CD4-positive, CD25-positive, alpha-beta regulatory T cell (primary cell): ENCODE measurements at regions not wholly inside any gene's neighbourhood (a gene's known extent, or its start where the extent isn't known, plus 50 kb on each side); places are given as distances from the start of the nearest gene placed in this dataset.
A peak's percentile ranks its signal among the peaks of the same experiment; 100 is the strongest.

Source experiments
- ATAC-seq, 2 donors: fragments of 150-1000 bp; cut with Tn5 transposase; one replicate each; pipeline ENCODE4 v1.10.0; 2021; ENCODE audit warnings: low read depth in 2 of 2, moderate number of reproducible peaks in 2 of 2, moderate library complexity in 1 of 2
- DNase-seq, 3 donors: peaks; one replicate each; pipeline versions ENCODE4 v3.0.0 to v3.0.0-alpha.2; 2012 to 2022; ENCODE audit warnings: mixed read lengths in 1 of 3
- H3K27ac ChIP-seq: one replicate; pipeline ENCODE4 v1.7.0; 2013; ENCODE audit warnings: mild to moderate bottlenecking, low read length; ENCODE audit not compliant: insufficient read depth, poor library complexity, severe bottlenecking
- H3K27me3 ChIP-seq: one replicate; pipeline ENCODE4 v1.7.0; 2013; ENCODE audit warnings: low read length; ENCODE audit not compliant: control insufficient read depth, insufficient read depth
- H3K36me3 ChIP-seq: one replicate; pipeline ENCODE4 v1.7.0; 2013; ENCODE audit warnings: mild to moderate bottlenecking, low read length, moderate library complexity; ENCODE audit not compliant: control insufficient read depth, insufficient read depth
- H3K4me1 ChIP-seq: 2 replicates; pipeline ENCODE4 v1.7.0; 2013; ENCODE audit warnings: mild to moderate bottlenecking, low read length; ENCODE audit not compliant: insufficient read depth, control insufficient read depth, poor library complexity, severe bottlenecking
- H3K4me3 ChIP-seq: one replicate; pipeline ENCODE4 v1.7.0; 2013; ENCODE audit warnings: low read depth, mild to moderate bottlenecking, low read length, moderate library complexity
- H3K9me3 ChIP-seq, 2 experiments: 1 replicate in 1 of 2; 2 replicates in 1 of 2; pipeline ENCODE4 v1.7.0; 2013; ENCODE audit warnings: low read length in 2 of 2, mild to moderate bottlenecking in 1 of 2, moderate library complexity in 1 of 2; ENCODE audit not compliant: control insufficient read depth in 2 of 2
- H3K27ac Mint-ChIP-seq, 3 donors: one replicate each; pipeline ENCODE4 v1.8.0; 2020 to 2022; ENCODE audit warnings: mild to moderate bottlenecking in 3 of 3, mixed read lengths in 3 of 3, moderate library complexity in 2 of 3
- H3K27me3 Mint-ChIP-seq: one replicate; pipeline ENCODE4 v1.8.0; 2022; ENCODE audit warnings: mild to moderate bottlenecking, mixed read lengths
- H3K36me3 Mint-ChIP-seq: one replicate; pipeline ENCODE4 v1.8.0; 2020; ENCODE audit warnings: mixed read lengths
- H3K4me1 Mint-ChIP-seq, 4 donors: one replicate each; pipeline ENCODE4 v1.8.0; 2020 to 2022; ENCODE audit warnings: mixed read lengths in 4 of 4, mild to moderate bottlenecking in 1 of 4
- H3K4me3 Mint-ChIP-seq, 4 donors: one replicate each; pipeline ENCODE4 v1.8.0; 2020 to 2022; ENCODE audit warnings: mild to moderate bottlenecking in 4 of 4, mixed read lengths in 4 of 4, moderate library complexity in 3 of 4
- H3K9me3 Mint-ChIP-seq, 7 donors: one replicate each; pipeline ENCODE4 v1.8.0; 2020 to 2022; ENCODE audit warnings: mixed read lengths in 7 of 7, mild to moderate bottlenecking in 3 of 7, moderate library complexity in 2 of 7

DNA sequence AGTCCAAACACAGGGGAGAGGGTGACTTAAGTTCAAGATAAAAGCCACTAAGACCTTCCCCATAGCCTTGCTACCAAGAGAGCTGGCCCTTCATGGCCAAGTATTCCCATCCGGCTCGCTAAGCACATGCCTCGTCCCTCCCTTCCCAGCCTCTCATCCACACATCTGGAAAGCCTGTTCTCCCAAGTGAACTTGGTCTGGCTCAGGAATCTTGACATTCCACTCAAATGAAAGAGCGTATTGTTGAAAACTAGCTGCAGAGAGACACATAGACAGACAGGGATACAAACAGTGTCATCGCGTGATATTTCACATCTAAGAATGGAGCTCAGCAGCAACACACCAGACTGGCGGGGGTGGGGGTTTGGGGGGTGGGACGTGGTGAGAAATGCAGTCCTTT is 182.8 kb upstream of the FOXQ1 start:
- no peaks in the 10 kb centered on the region for H3K4me1 ChIP-seq
- Mint-ChIP-seq H3K4me3 (no peak overlapping the region), H3K4me1 (peaks cover 0 to 4% (median under 1%) of the 10 kb centered on the region in 4 donors), H3K27ac (no peak overlapping the region), H3K9me3 (peaks cover 0 to 2% (median 0%) of the 10 kb centered on the region in 7 donors), H3K36me3 (no peaks in the 10 kb centered on the region), H3K27me3 (peaks cover 7% of the 10 kb centered on the region)
- H3K36me3 ChIP-seq = no peaks in the 10 kb centered on the region
- ATAC-seq (no peak), DNase-seq (no peak)
- no peak overlapping the region for H3K4me3 ChIP-seq
- H3K27ac ChIP-seq = no peak overlapping the region
- no peaks in the 10 kb centered on the region for H3K27me3 ChIP-seq
- no peaks in the 10 kb centered on the region for H3K9me3 ChIP-seq

DNA sequence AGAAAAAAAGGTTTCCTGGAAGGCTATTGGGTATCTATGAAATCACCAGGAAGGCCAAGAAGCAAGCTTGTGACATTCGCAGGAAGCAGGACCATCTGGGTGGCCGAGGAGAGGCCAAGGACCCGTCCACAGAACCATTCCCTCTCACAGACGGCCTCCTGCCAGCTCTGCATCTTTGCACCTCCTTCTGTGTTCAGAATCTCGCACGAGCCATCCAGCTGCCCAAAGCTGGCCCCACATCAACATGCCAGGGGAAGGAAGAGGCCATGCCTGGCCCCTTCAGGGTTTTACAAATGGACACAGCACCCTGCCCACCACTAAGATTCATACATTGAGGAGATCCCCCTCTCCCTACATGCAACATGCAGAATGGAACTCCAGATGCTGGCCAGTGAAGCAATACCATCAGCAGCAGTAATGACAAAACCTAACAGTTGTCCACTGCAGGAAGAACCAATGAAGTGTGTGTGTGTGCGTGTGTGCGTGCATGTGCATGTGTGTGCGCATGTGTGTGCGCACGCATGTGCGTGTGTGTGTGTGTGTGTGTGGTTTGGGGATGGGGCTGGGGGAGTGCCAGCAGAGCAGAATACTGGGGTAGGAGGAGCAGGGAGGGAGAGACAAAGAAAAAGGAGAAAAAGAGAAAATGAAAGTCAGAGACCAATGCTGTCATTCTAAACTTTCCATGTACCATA is 184.2 kb upstream of the FOXQ1 start:
- H3K36me3 Mint-ChIP-seq = no peaks in the 10 kb centered on the region
- H3K9me3 Mint-ChIP-seq = peaks cover 0 to 2% (median 0%) of the 10 kb centered on the region in 7 donors
- Histone ChIP-seq H3K4me1 (no peaks in the 10 kb centered on the region), H3K27me3 (no peaks in the 10 kb centered on the region), H3K9me3 (no peaks in the 10 kb centered on the region), H3K4me3 (no peak overlapping the region), H3K36me3 (no peaks in the 10 kb centered on the region), H3K27ac (no peak overlapping the region)
- peaks cover 3% of the 10 kb centered on the region for H3K27me3 Mint-ChIP-seq
- H3K4me3 Mint-ChIP-seq = no peak overlapping the region
- DNase-seq = no peak
- ATAC-seq = no peak
- H3K27ac Mint-ChIP-seq = no peak overlapping the region
- peaks cover 0 to 4% (median under 1%) of the 10 kb centered on the region in 4 donors for H3K4me1 Mint-ChIP-seq

DNA sequence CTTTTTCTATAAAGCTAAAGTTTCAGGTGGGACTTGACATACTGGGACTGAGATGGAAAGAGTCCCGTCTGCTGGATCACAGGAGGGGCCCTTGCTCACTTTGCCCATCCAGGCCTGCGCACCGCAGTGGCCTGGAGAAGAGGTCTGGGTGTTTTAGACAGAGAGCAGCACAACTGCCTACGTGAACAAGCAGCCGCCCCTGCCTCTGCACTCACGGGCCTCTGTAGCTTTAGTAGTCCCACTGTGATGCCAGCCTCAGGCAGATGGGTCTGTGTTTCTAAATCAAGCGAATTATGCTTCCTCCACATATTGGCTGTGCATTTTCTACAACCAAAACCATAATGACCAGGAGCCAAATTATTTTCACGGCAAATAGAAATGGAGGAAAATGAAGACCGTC is 184.8 kb upstream of the FOXQ1 start:
- H3K4me1 Mint-ChIP-seq = peaks cover 0 to 4% (median under 1%) of the 10 kb centered on the region in 4 donors
- H3K9me3 Mint-ChIP-seq = peaks cover 0 to 2% (median 0%) of the 10 kb centered on the region in 7 donors
- no peaks in the 10 kb centered on the region for H3K27me3 Mint-ChIP-seq
- Histone ChIP-seq H3K9me3 (no peaks in the 10 kb centered on the region), H3K36me3 (no peaks in the 10 kb centered on the region), H3K4me1 (no peaks in the 10 kb centered on the region), H3K4me3 (no peak overlapping the region), H3K27ac (no peak overlapping the region), H3K27me3 (no peaks in the 10 kb centered on the region)
- H3K4me3 Mint-ChIP-seq = no peak overlapping the region
- no peak for DNase-seq
- no peaks in the 10 kb centered on the region for H3K36me3 Mint-ChIP-seq
- H3K27ac Mint-ChIP-seq = peak overlapping the region in 1 of 3 donors; percentile 38
- ATAC-seq = no peak

DNA sequence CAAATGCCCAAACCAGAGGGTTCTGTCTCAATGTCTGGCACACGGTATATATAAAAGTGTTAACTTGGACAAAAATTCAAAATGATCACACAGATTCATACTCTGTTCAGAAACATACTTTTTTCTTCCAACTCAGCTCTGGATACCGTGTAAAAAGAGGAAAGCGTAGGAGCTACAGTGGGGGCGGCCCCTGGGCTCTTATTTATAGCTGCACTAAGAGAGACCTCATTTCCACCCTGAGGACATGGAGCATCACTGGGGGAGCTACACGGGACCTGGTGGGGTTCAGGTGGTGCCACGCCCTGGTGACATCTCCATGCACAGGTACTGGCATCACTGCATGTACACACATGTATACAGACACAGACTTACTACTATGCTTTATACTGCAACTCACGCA is 185.9 kb upstream of the FOXQ1 start:
- Mint-ChIP-seq H3K9me3 (peaks cover 0 to 2% (median 0%) of the 10 kb centered on the region in 7 donors), H3K36me3 (no peaks in the 10 kb centered on the region), H3K4me1 (peaks cover 0 to 4% (median under 1%) of the 10 kb centered on the region in 4 donors), H3K4me3 (no peak overlapping the region), H3K27me3 (no peaks in the 10 kb centered on the region), H3K27ac (no peak overlapping the region)
- no peak overlapping the region for H3K27ac ChIP-seq
- ATAC-seq = no peak
- no peaks in the 10 kb centered on the region for H3K36me3 ChIP-seq
- H3K9me3 ChIP-seq = no peaks in the 10 kb centered on the region
- H3K27me3 ChIP-seq = no peaks in the 10 kb centered on the region
- H3K4me3 ChIP-seq = no peak overlapping the region
- H3K4me1 ChIP-seq = no peaks in the 10 kb centered on the region
- no peak for DNase-seq

DNA sequence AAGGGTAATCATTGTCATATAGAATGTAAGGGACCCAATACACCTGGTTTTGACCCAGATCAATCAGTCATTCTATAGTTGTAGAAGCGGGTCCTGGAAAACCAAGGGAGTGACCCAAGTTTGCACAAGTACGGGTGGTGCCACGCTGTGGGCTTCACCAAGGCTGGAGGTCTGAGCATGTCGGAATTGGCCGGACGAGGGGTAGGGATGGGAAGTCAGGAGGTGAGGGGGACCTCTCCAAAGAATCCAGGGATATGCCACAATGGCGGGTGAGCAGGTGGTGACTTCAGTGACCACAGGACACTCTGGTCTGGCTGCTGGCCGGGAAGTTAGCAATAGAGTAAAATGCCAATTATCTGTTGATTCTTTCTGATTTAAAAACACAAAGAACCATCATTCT is 186.6 kb upstream of the FOXQ1 start:
- H3K36me3 Mint-ChIP-seq = no peaks in the 10 kb centered on the region
- peaks cover 0 to 4% (median under 1%) of the 10 kb centered on the region in 4 donors for H3K4me1 Mint-ChIP-seq
- DNase-seq = no peak
- no peak overlapping the region for H3K27ac ChIP-seq
- H3K27me3 ChIP-seq = no peaks in the 10 kb centered on the region
- H3K27ac Mint-ChIP-seq = no peak overlapping the region
- H3K9me3 Mint-ChIP-seq = peaks cover 0 to 2% (median 0%) of the 10 kb centered on the region in 7 donors
- no peaks in the 10 kb centered on the region for H3K4me1 ChIP-seq
- H3K4me3 Mint-ChIP-seq = no peak overlapping the region
- no peaks in the 10 kb centered on the region for H3K9me3 ChIP-seq
- no peaks in the 10 kb centered on the region for H3K36me3 ChIP-seq
- no peaks in the 10 kb centered on the region for H3K27me3 Mint-ChIP-seq
- H3K4me3 ChIP-seq = no peak overlapping the region
- no peak for ATAC-seq

DNA sequence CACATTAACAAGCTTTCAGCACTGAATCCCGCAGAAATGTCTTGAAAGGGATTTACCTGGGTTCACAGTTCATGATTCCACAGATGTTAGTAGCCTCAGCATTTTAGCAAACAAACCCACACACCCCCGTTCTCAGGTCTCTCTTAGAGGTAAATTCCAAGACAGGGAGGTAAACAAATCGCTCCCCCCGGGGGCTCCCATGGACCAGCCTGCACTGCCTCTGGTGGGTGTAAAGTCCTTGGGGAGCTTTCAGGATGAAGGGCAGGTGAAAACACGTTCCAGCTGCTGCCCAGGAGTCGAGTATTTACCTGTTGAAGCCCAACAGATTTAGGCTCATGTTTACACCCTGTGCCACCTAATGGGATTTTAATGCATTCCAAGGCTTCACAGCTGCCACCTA is 187.0 kb upstream of the FOXQ1 start:
- no peak for ATAC-seq
- Mint-ChIP-seq H3K27ac (no peak overlapping the region), H3K36me3 (no peaks in the 10 kb centered on the region), H3K4me1 (peaks cover 0 to 4% (median under 1%) of the 10 kb centered on the region in 4 donors), H3K4me3 (no peak overlapping the region), H3K27me3 (peaks cover 2% of the 10 kb centered on the region), H3K9me3 (peaks cover 0 to 2% (median 0%) of the 10 kb centered on the region in 7 donors)
- Histone ChIP-seq H3K4me1 (no peaks in the 10 kb centered on the region), H3K27ac (no peak overlapping the region), H3K4me3 (no peak overlapping the region), H3K27me3 (no peaks in the 10 kb centered on the region), H3K9me3 (no peaks in the 10 kb centered on the region), H3K36me3 (no peaks in the 10 kb centered on the region)
- no peak for DNase-seq

DNA sequence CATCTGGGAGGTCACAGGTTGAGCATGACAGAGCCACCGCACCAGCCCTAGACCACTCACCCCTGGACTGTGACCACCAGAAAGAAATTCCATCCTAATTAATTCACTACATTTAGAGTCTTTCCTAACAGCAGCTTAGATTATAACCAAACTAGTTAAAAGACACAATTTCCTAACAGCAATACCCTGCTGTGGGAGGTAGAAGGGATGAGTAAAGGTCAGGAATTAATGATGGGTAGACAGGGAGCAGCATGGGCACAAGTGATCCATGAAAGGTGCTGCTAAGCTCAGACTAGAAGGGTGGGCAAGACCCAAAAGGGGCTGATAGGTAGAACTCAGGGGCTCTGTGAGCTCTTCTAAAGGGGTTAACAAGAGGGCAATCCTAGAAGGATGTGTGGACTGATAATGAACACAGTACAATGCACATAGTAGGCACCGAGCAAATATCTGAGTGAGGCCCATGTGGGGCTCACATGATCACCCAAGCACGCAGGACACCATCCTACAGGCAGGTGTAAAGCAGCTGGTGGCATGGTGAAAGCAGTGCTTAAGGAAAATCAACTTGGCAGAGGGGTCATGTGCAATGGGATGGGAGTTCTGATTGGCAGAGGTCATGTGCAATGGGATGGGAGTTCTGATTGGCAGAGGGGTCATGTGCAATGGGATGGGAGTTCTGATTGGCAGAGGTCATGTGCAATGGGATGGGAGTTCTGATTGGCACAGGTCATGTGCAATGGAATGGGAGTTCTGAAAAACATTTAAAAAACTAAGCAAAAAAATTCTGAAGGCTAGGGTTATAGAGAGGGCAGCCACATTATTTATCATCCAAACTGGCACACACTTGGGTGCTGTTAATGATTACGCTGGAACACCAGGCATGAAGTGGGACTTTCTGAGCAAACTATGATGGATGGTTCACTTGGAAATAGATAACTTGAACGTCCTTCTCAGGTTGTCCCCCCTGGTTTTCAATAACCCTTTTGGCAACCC is 188.2 kb upstream of the FOXQ1 start:
- no peak overlapping the region for H3K4me3 ChIP-seq
- H3K9me3 ChIP-seq = no peaks in the 10 kb centered on the region
- ATAC-seq (no peak), DNase-seq (no peak)
- H3K27ac ChIP-seq = no peak overlapping the region
- no peaks in the 10 kb centered on the region for H3K36me3 Mint-ChIP-seq
- H3K27me3 ChIP-seq = peaks cover 2% of the 10 kb centered on the region
- H3K4me1 ChIP-seq = no peaks in the 10 kb centered on the region
- H3K36me3 ChIP-seq = no peaks in the 10 kb centered on the region
- no peak overlapping the region for H3K27ac Mint-ChIP-seq
- H3K4me3 Mint-ChIP-seq = no peak overlapping the region
- peaks cover 0 to 4% (median under 1%) of the 10 kb centered on the region in 4 donors for H3K4me1 Mint-ChIP-seq
- H3K27me3 Mint-ChIP-seq = peaks cover 7% of the 10 kb centered on the region
- peaks cover 0 to 2% (median 0%) of the 10 kb centered on the region in 7 donors for H3K9me3 Mint-ChIP-seq
